K562 (cell line): ENCODE measurements at regions not wholly inside any gene's neighbourhood (a gene's known extent, or its start where the extent isn't known, plus 50 kb on each side); places are given as distances from the start of the nearest gene placed in this dataset.
A peak's percentile ranks its signal among the peaks of the same experiment; 100 is the strongest.

Experiments used
- CXXC5 ChIP-seq: fragments of 250-450 bp; sonication (Bioruptor Pico); IDR thresholded peaks from 2 replicates; pipeline ENCODE4 v1.8.0; 2022; ENCODE audit warnings: inconsistent platforms, mild to moderate bottlenecking, moderate library complexity
- NR3C1 ChIP-seq: sonication (generic); formaldehyde crosslinking; IDR thresholded peaks from 2 replicates; pipeline ENCODE4 v1.8.1; 2022; ENCODE audit warnings: missing genetic modification reagents
- POLR2H ChIP-seq: IDR thresholded peaks from 2 replicates; pipeline ENCODE4 v1.6.1; 2016; ENCODE audit warnings: missing genetic modification characterization, low read depth, mild to moderate bottlenecking, control low read depth, missing compliant biosample characterization, moderate library complexity
- PPARD ChIP-seq: fragments of 250-450 bp; sonication (Bioruptor Pico); IDR thresholded peaks from 2 replicates; pipeline ENCODE4 v1.8.0; 2022; ENCODE audit warnings: inconsistent platforms, mild to moderate bottlenecking, moderate library complexity
- PRPF4 ChIP-seq: fragments of 200-400 bp; formaldehyde crosslinking; IDR thresholded peaks from one replicate; pipeline ENCODE4 v1.6.1; 2017; ENCODE audit warnings: low read length, low read depth, mild to moderate bottlenecking; ENCODE audit not compliant: insufficient read depth, poor library complexity, severe bottlenecking
- RFX5 ChIP-seq: IDR thresholded peaks from 2 replicates; pipeline ENCODE4 v1.6.1; 2011; ENCODE audit warnings: low read depth, mild to moderate bottlenecking, improper control_type of control experiment, low read length
- SETDB1 ChIP-seq: IDR thresholded peaks from one replicate; pipeline ENCODE4 v1.6.1; 2012; ENCODE audit warnings: low read length, control low read depth, inconsistent platforms
- SMARCE1 ChIP-seq: fragments of 450-650 bp; IDR thresholded peaks from 2 replicates; pipeline ENCODE4 v1.7.1; 2016; ENCODE audit warnings: mild to moderate bottlenecking
- ZNF134 ChIP-seq: fragments of 250-450 bp; sonication (Bioruptor Pico); conservative IDR thresholded peaks from 2 replicates; pipeline ENCODE4 v1.4.0; 2020
- TF ChIP-seq, protein P1 (sequence below): sonication (generic); formaldehyde crosslinking; IDR thresholded peaks from 2 replicates; pipeline ENCODE4 v1.8.1; 2023; ENCODE audit warnings: missing genetic modification reagents, mild to moderate bottlenecking, borderline replicate concordance
- TF ChIP-seq, protein P2 (sequence below): sonication (generic); formaldehyde crosslinking; IDR thresholded peaks from 2 replicates; pipeline ENCODE4 v1.8.0; 2022; ENCODE audit warnings: missing genetic modification reagents, mild to moderate bottlenecking, moderate library complexity, borderline replicate concordance
- TF ChIP-seq, protein P3 (sequence below): fragments of 450-650 bp; IDR thresholded peaks from 2 replicates; pipeline ENCODE4 v1.6.1; 2018; ENCODE audit not compliant: partially characterized antibody
- TF ChIP-seq, protein P4 (sequence below): fragments of 250-450 bp; sonication (Bioruptor Pico); IDR thresholded peaks from 2 replicates; pipeline ENCODE4 v1.9.0; 2021; ENCODE audit warnings: mild to moderate bottlenecking, inconsistent platforms

DNA sequence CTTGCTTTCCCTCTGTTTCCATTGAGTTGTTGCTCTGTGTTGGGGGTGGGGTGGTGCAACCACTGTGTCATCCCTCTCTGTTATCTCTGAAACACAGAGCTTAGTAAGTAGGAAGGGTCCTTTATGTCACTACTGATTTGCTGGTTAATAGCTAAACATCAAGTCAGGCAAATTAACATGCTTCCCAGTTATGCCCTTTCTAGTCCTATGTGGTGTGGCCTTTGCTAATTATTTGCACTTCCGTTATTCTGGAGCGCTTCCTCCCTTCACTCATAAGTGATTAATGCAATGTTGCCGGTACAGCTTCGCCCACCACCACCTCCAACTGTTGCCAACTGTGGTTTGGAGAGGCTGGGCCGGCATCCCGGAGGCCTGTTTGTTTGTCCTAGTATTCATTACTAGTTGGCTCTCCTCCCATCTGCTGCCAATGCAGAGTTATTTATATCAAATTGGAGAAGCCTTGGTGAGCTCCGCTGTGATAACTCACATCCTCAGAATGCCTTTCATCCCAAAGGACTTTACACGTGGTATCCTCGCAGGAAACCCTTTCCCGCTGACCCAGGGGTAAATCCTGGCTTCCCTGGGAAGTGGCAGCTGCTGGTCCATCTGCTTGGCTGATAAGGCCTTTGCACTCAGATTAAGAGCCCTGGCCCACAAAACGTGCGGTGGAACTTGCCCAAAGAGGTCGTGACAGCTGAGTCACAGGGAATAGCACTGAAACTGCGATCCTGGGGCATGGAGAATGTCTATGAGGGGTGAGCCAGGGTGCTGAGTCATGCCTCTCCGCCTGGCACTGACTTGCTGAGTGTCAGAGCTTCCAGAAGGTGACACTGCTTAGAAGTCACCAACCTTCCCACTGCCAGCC lies 72.0 kb upstream of the ZCCHC2 start (continued):
- TF ChIP-seq POLR2H (tag), result no peak
- TF ChIP-seq RFX5, result no peak
- TF ChIP-seq, protein P1, sequence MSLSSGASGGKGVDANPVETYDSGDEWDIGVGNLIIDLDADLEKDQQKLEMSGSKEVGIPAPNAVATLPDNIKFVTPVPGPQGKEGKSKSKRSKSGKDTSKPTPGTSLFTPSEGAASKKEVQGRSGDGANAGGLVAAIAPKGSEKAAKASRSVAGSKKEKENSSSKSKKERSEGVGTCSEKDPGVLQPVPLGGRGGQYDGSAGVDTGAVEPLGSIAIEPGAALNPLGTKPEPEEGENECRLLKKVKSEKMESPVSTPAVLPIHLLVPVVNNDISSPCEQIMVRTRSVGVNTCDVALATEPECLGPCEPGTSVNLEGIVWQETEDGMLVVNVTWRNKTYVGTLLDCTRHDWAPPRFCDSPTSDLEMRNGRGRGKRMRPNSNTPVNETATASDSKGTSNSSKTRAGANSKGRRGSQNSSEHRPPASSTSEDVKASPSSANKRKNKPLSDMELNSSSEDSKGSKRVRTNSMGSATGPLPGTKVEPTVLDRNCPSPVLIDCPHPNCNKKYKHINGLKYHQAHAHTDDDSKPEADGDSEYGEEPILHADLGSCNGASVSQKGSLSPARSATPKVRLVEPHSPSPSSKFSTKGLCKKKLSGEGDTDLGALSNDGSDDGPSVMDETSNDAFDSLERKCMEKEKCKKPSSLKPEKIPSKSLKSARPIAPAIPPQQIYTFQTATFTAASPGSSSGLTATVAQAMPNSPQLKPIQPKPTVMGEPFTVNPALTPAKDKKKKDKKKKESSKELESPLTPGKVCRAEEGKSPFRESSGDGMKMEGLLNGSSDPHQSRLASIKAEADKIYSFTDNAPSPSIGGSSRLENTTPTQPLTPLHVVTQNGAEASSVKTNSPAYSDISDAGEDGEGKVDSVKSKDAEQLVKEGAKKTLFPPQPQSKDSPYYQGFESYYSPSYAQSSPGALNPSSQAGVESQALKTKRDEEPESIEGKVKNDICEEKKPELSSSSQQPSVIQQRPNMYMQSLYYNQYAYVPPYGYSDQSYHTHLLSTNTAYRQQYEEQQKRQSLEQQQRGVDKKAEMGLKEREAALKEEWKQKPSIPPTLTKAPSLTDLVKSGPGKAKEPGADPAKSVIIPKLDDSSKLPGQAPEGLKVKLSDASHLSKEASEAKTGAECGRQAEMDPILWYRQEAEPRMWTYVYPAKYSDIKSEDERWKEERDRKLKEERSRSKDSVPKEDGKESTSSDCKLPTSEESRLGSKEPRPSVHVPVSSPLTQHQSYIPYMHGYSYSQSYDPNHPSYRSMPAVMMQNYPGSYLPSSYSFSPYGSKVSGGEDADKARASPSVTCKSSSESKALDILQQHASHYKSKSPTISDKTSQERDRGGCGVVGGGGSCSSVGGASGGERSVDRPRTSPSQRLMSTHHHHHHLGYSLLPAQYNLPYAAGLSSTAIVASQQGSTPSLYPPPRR (CRISPR knock-in tag), result no peak
- no peak for TF ChIP-seq ZNF134 (CRISPR knock-in tag)
- TF ChIP-seq, protein P2, sequence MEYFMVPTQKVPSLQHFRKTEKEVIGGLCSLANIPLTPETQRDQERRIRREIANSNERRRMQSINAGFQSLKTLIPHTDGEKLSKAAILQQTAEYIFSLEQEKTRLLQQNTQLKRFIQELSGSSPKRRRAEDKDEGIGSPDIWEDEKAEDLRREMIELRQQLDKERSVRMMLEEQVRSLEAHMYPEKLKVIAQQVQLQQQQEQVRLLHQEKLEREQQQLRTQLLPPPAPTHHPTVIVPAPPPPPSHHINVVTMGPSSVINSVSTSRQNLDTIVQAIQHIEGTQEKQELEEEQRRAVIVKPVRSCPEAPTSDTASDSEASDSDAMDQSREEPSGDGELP (CRISPR knock-in tag), result peak; percentile 72; the same call in 1 of the 2 replicates
- TF ChIP-seq, protein P3, sequence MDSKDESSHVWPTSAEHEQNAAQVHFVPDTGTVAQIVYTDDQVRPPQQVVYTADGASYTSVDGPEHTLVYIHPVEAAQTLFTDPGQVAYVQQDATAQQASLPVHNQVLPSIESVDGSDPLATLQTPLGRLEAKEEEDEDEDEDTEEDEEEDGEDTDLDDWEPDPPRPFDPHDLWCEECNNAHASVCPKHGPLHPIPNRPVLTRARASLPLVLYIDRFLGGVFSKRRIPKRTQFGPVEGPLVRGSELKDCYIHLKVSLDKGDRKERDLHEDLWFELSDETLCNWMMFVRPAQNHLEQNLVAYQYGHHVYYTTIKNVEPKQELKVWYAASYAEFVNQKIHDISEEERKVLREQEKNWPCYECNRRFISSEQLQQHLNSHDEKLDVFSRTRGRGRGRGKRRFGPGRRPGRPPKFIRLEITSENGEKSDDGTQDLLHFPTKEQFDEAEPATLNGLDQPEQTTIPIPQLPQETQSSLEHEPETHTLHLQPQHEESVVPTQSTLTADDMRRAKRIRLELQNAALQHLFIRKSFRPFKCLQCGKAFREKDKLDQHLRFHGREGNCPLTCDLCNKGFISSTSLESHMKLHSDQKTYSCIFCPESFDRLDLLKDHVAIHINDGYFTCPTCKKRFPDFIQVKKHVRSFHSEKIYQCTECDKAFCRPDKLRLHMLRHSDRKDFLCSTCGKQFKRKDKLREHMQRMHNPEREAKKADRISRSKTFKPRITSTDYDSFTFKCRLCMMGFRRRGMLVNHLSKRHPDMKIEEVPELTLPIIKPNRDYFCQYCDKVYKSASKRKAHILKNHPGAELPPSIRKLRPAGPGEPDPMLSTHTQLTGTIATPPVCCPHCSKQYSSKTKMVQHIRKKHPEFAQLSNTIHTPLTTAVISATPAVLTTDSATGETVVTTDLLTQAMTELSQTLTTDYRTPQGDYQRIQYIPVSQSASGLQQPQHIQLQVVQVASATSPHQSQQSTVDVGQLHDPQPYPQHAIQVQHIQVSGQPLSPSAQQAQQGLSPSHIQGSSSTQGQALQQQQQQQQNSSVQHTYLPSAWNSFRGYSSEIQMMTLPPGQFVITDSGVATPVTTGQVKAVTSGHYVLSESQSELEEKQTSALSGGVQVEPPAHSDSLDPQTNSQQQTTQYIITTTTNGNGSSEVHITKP, result peak; percentile 32
- no peak for TF ChIP-seq SETDB1
- no peak for TF ChIP-seq NR3C1
- TF ChIP-seq CXXC5, result 0 out of 2 replicates have a peak, but pooled peaks have one; percentile 4
- no peak for TF ChIP-seq PPARD (CRISPR knock-in tag)
- no peak for TF ChIP-seq PRPF4
- peak; percentile 66 for TF ChIP-seq SMARCE1
- TF ChIP-seq, protein P4, sequence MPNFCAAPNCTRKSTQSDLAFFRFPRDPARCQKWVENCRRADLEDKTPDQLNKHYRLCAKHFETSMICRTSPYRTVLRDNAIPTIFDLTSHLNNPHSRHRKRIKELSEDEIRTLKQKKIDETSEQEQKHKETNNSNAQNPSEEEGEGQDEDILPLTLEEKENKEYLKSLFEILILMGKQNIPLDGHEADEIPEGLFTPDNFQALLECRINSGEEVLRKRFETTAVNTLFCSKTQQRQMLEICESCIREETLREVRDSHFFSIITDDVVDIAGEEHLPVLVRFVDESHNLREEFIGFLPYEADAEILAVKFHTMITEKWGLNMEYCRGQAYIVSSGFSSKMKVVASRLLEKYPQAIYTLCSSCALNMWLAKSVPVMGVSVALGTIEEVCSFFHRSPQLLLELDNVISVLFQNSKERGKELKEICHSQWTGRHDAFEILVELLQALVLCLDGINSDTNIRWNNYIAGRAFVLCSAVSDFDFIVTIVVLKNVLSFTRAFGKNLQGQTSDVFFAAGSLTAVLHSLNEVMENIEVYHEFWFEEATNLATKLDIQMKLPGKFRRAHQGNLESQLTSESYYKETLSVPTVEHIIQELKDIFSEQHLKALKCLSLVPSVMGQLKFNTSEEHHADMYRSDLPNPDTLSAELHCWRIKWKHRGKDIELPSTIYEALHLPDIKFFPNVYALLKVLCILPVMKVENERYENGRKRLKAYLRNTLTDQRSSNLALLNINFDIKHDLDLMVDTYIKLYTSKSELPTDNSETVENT, result no peak
